GDM1 (cell line): ENCODE measurements at regions not wholly inside any gene's neighbourhood (a gene's known extent, or its start where the extent isn't known, plus 50 kb on each side); places are given as distances from the start of the nearest gene placed in this dataset.
"Not testable (repeated sequence)": the region's sequence is repeated elsewhere in the genome, so short reads cannot be mapped to it uniquely, and the experiment has no call there.

ENCODE experiments used
- DNase-seq: peaks from one replicate; lab custom pipeline; 2025; lab: John Stamatoyannopoulos, UW

GRCh38 chr12:115319446-115320040 lies 635.6 kb upstream of the TBX3 start:
- no peak for DNase-seq

- no peak for DNase-seq
These were observed 630.0 kb upstream of the TBX3 start for GRCh38 chr12:115313929-115314328.

- DNase-seq: no peak
These were observed 628.9 kb upstream of the TBX3 start for GRCh38 chr12:115312901-115313300.

- no peak for DNase-seq
These were observed 627.9 kb upstream of the TBX3 start for GRCh38 chr12:115311875-115312274.

- no peak for DNase-seq
These were observed 624.9 kb upstream of the TBX3 start for GRCh38 chr12:115308918-115309317.

- DNase-seq: no peak
These were observed 622.4 kb upstream of the TBX3 start for GRCh38 chr12:115306380-115306779.

- DNase-seq: no peak
These were observed 621.9 kb upstream of the TBX3 start for GRCh38 chr12:115305867-115306266.

GRCh38 chr12:115305275-115305674 lies 621.3 kb upstream of the TBX3 start:
- DNase-seq: no peak

- no peak for DNase-seq
These were observed 619.8 kb upstream of the TBX3 start for GRCh38 chr12:115303723-115304309.

- no peak for DNase-seq
These were observed 613.5 kb upstream of the TBX3 start for GRCh38 chr12:115297445-115297844.

GRCh38 chr12:115296613-115297198 lies 612.7 kb upstream of the TBX3 start:
- DNase-seq: no peak

- DNase-seq: no peak
These were observed 611.9 kb upstream of the TBX3 start for GRCh38 chr12:115295886-115296285.

GRCh38 chr12:115294453-115295133 lies 610.6 kb upstream of the TBX3 start:
- no peak for DNase-seq

GRCh38 chr12:115285429-115285828 lies 601.5 kb upstream of the TBX3 start:
- not testable (repeated sequence) for DNase-seq

GRCh38 chr12:115273456-115273855 lies 589.5 kb upstream of the TBX3 start:
- DNase-seq: no peak

GRCh38 chr12:115268451-115268850 lies 584.5 kb upstream of the TBX3 start:
- no peak for DNase-seq

GRCh38 chr12:115267891-115268290 lies 583.9 kb upstream of the TBX3 start:
- DNase-seq: no peak

- DNase-seq: no peak
These were observed 583.5 kb upstream of the TBX3 start for GRCh38 chr12:115267464-115267863.

- DNase-seq: no peak
These were observed 580.6 kb upstream of the TBX3 start for GRCh38 chr12:115264605-115265004.

- no peak for DNase-seq
These were observed 577.9 kb upstream of the TBX3 start for GRCh38 chr12:115261691-115262398.

- DNase-seq: no peak
These were observed 577.0 kb upstream of the TBX3 start for GRCh38 chr12:115260762-115261675.
